ENCODE measurements at regions not wholly inside any gene's neighbourhood (a gene's known extent, or its start where the extent isn't known, plus 50 kb on each side); places are given as distances from the start of the nearest gene placed in this dataset.

DNA sequence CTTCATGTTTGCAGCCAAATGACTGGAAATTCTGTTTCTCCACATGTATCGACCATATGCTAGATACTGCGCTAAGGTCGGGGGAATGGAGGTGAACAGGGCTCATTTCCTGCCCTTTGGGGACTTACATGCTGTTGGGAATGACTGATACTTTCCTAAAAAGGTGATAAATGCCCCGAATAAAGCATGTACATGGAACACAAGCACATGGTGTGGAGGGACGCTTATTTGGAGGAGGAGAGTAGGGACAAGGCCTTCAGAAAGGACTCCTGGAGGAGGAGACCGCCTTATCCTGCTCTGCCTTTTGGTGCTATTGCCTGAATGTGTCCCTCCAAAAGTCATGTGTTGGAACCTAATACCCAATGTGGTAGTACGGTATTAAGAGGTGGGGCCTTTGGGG is 344.5 kb downstream of the PRL start:
- no peak for TF ChIP-seq EZH2phosphoT487 (IDR thresholded peaks at IDR 0.05; ENCODE audit: borderline replicate concordance)
- TF ChIP-seq, protein P1, sequence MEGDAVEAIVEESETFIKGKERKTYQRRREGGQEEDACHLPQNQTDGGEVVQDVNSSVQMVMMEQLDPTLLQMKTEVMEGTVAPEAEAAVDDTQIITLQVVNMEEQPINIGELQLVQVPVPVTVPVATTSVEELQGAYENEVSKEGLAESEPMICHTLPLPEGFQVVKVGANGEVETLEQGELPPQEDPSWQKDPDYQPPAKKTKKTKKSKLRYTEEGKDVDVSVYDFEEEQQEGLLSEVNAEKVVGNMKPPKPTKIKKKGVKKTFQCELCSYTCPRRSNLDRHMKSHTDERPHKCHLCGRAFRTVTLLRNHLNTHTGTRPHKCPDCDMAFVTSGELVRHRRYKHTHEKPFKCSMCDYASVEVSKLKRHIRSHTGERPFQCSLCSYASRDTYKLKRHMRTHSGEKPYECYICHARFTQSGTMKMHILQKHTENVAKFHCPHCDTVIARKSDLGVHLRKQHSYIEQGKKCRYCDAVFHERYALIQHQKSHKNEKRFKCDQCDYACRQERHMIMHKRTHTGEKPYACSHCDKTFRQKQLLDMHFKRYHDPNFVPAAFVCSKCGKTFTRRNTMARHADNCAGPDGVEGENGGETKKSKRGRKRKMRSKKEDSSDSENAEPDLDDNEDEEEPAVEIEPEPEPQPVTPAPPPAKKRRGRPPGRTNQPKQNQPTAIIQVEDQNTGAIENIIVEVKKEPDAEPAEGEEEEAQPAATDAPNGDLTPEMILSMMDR (conservative IDR thresholded peaks at IDR 0.05; ENCODE audit: low read length): no peak

Measured in Loucy (cell line).